MCF 10A (cell line): ENCODE measurements at regions not wholly inside any gene's neighbourhood (a gene's known extent, or its start where the extent isn't known, plus 50 kb on each side); places are given as distances from the start of the nearest gene placed in this dataset.

Experiments
- BruUV-seq: library from RNA; stranded (reverse); fragments of 400-500 nt; replicated peaks from 2 replicates; lab custom pipeline; 2021; lab: Mats Ljungman, UMichigan
- CTCF ChIA-PET: fragments of 300-600 bp; sonication (Branson Sonifier 250); formaldehyde crosslinking; extraction: SDS; loops from one replicate; lab custom pipeline; 2021; ENCODE audit warnings: antibody characterized with exemption, inconsistent platforms; lab: Yijun Ruan, JAX
- POLR2A ChIA-PET: fragments of 300-600, 350-650 bp; sonication (Branson Sonifier 250); formaldehyde crosslinking; extraction: SDS; loops from one replicate; lab custom pipeline; 2020; ENCODE audit warnings: antibody characterized with exemption, inconsistent platforms; lab: Yijun Ruan, JAX
- DNase-seq: peaks from one replicate; pipeline ENCODE4 v3.0.0-alpha.2; 2018; ENCODE audit not compliant: unreplicated experiment
- H3K27ac Mint-ChIP-seq: one replicate; pipeline ENCODE4 v1.8.0; 2022; ENCODE audit warnings: mild to moderate bottlenecking, low read depth, mixed read lengths; ENCODE audit not compliant: unreplicated experiment
- H3K27me3 Mint-ChIP-seq: one replicate; pipeline ENCODE4 v1.8.0; 2022; ENCODE audit warnings: mixed read lengths; ENCODE audit not compliant: insufficient read depth, unreplicated experiment
- H3K36me3 Mint-ChIP-seq: one replicate; pipeline ENCODE4 v1.8.0; 2022; ENCODE audit warnings: mild to moderate bottlenecking, moderate library complexity, mixed read lengths; ENCODE audit not compliant: insufficient read depth, unreplicated experiment
- H3K4me1 Mint-ChIP-seq: one replicate; pipeline ENCODE4 v1.8.0; 2022; ENCODE audit warnings: mixed read lengths; ENCODE audit not compliant: insufficient read depth, unreplicated experiment
- H3K4me3 Mint-ChIP-seq: one replicate; pipeline ENCODE4 v1.8.0; 2022; ENCODE audit warnings: mild to moderate bottlenecking, moderate library complexity, mixed read lengths; ENCODE audit not compliant: unreplicated experiment
- H3K9me3 Mint-ChIP-seq: one replicate; pipeline ENCODE4 v1.8.0; 2022; ENCODE audit warnings: mixed read lengths; ENCODE audit not compliant: unreplicated experiment
- intact Hi-C: fragments of 100-400 bp; cut with micrococcal nuclease; formaldehyde crosslinking; loops from 2 replicates; pipeline ENCODE4 v1.14.1; 2022
- TF ChIP-seq, protein P1 (sequence below): fragments of 200-600 bp; IDR thresholded peaks from one replicate; pipeline ENCODE4 v1.8.0; 2022; ENCODE audit warnings: antibody characterized with exemption, mild to moderate bottlenecking; ENCODE audit not compliant: unreplicated experiment

DNA sequence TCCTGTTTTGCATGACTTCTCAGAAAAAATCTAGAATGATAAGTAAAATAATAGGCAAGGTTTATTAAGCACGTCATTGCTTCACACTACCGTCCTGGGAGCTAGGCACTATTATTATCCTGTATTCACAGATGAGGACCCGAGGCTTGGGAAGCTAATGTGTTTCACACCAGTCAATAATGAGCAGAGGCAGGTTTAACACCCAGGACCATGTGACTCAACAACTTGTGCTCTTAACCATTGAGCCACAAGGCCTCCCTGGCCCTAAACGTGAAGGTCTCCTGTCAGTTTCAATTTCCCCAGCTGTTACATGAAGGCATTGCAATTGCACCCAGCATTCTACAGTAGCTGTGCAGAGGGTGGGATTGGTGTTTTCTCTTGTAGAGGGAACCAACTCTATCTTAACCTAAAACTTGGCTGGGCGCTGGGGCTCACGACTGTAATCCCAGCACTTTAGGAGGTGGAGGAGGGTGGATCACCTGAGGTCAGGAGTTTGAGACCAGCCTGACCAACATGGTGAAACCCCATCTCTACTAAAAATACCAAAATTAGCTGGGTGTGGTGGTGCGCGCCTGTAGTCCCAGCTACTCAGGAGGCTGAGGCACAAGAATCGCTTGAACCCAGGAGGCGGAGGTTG is 191.2 kb downstream of the BCAS1 start:
- H3K4me3 Mint-ChIP-seq: no peak overlapping the region
- H3K36me3 Mint-ChIP-seq: no peaks in the 10 kb centered on the region
- H3K4me1 Mint-ChIP-seq: no peaks in the 10 kb centered on the region
- intact Hi-C loops: no loop called here
- CTCF ChIA-PET: interaction anchor here (0.6 to 2.0 kb wide), 6 partner anchors 9 to 321 kb away, joined by 3 to 9 read pairs (median 4); no protein-coding TSS in a partner anchor
- H3K27me3 Mint-ChIP-seq: no peaks in the 10 kb centered on the region
- TF ChIP-seq, protein P1, sequence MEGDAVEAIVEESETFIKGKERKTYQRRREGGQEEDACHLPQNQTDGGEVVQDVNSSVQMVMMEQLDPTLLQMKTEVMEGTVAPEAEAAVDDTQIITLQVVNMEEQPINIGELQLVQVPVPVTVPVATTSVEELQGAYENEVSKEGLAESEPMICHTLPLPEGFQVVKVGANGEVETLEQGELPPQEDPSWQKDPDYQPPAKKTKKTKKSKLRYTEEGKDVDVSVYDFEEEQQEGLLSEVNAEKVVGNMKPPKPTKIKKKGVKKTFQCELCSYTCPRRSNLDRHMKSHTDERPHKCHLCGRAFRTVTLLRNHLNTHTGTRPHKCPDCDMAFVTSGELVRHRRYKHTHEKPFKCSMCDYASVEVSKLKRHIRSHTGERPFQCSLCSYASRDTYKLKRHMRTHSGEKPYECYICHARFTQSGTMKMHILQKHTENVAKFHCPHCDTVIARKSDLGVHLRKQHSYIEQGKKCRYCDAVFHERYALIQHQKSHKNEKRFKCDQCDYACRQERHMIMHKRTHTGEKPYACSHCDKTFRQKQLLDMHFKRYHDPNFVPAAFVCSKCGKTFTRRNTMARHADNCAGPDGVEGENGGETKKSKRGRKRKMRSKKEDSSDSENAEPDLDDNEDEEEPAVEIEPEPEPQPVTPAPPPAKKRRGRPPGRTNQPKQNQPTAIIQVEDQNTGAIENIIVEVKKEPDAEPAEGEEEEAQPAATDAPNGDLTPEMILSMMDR: no peak
- H3K27ac Mint-ChIP-seq: no peak overlapping the region
- no peak for DNase-seq
- H3K9me3 Mint-ChIP-seq: no peaks in the 10 kb centered on the region
- BruUV-seq: no TSS peak
- POLR2A ChIA-PET: interaction anchor here (0.6 to 1.1 kb wide), 3 partner anchors 38 to 136 kb away, joined by 3 to 4 read pairs (median 3); no protein-coding TSS in a partner anchor

DNA sequence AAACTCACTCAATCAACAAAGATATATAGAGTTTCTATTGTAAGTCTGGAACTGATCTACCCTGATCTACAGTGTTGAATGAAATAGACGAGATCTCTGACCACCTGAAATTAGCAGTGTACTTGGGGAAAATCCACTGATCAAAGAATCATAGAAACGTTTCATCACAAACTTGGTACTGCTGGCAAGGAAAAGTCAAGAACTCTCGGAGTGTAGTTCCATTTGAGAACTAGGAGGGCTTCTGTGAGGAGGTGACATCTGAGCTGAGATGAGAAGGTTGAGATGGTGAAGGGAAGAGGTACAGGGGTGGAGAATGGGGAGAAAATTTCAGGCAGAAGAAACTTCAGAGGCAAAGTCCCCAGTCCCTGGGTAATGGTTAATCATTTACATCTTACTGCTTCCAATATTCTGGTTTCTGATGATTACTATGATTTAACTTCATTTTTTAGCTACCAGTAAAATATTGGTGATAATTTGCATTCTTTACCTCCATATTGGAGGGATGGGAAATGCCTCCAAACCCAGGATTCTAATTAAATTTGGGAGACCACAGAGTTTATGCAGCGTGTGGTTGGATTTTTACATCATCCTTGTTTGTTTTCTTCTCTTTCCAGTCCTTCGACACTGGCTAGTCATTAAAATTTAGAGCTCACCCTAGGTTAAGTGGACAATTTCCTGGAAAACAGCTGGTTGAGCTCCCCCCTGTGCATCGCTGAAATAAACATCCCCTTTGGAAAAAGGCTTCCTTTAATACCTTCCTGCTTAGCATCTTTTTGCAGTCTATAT is 191.9 kb downstream of the BCAS1 start:
- POLR2A ChIA-PET: interaction anchor here (0.6 to 1.1 kb wide), 3 partner anchors 39 to 347 kb away, joined by 3 to 4 read pairs (median 3); no protein-coding TSS in a partner anchor
- CTCF ChIA-PET: interaction anchor here (0.6 to 2.0 kb wide), 6 partner anchors 8 to 300 kb away, joined by 3 to 9 read pairs (median 4); no protein-coding TSS in a partner anchor
- DNase-seq: no peak
- H3K4me1 Mint-ChIP-seq: no peaks in the 10 kb centered on the region
- H3K27ac Mint-ChIP-seq: no peak overlapping the region
- H3K27me3 Mint-ChIP-seq: no peaks in the 10 kb centered on the region
- H3K4me3 Mint-ChIP-seq: no peak overlapping the region
- BruUV-seq: no TSS peak
- intact Hi-C loops: no loop called here
- TF ChIP-seq, protein P1: no peak
- H3K36me3 Mint-ChIP-seq: no peaks in the 10 kb centered on the region
- H3K9me3 Mint-ChIP-seq: no peaks in the 10 kb centered on the region

DNA sequence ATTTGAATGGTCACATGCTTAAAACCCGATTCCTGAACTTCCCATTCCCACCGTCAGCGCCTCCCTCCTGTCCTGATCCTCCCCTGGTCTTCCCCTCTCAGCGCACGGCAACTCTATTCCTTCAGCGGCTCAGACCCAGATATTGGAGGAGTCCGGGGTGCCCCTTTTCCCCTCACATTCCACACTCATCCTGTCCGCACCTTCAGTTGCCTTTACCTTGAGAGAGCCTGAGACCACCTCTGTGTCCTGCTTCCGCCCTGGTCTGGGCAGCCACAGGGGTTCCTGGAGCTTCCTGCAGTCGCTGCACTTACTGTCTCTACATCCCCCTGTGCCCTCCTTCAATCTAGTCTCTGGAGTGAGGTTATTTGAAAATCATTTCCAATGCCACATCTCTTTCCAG is 193.4 kb downstream of the BCAS1 start:
- POLR2A ChIA-PET: interaction anchor here (0.6 kb wide), 1 partner anchor 67 kb away, joined by 3 read pairs; no protein-coding TSS in a partner anchor
- CTCF ChIA-PET: no interaction called here
- H3K4me1 Mint-ChIP-seq: peaks cover 12% of the 10 kb centered on the region
- no TSS peak for BruUV-seq
- intact Hi-C loops: no loop called here
- no peak for DNase-seq
- TF ChIP-seq, protein P1: no peak
- H3K9me3 Mint-ChIP-seq: no peaks in the 10 kb centered on the region
- no peaks in the 10 kb centered on the region for H3K36me3 Mint-ChIP-seq
- H3K27me3 Mint-ChIP-seq: no peaks in the 10 kb centered on the region
- peak overlapping the region; percentile 44 for H3K27ac Mint-ChIP-seq
- H3K4me3 Mint-ChIP-seq: no peak overlapping the region

DNA sequence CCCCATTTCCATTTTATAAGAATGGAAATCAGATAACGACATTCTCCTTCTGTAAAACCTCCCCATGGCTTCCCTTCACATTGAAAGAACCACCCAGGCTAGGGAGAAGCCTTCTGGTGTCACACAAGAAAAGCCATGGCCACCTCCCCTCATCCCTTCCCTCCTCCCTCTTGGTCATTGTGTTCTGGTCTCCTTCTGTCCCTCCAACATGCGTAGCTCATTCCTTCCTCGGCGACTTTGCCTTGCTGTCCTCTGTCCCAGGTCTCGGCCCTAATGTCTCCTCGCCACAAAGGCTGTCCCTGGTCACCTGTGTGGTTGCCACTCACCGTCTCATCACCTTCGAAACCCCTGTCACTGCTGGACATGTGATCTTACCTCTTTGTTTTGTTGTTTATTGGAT is 193.9 kb downstream of the BCAS1 start:
- CTCF ChIA-PET: no interaction called here
- Mint-ChIP-seq H3K4me1 (peaks cover 13% of the 10 kb centered on the region), H3K36me3 (no peaks in the 10 kb centered on the region), H3K27ac (no peak overlapping the region), H3K27me3 (no peaks in the 10 kb centered on the region), H3K4me3 (no peak overlapping the region), H3K9me3 (no peaks in the 10 kb centered on the region)
- intact Hi-C loops: no loop called here
- POLR2A ChIA-PET: no interaction called here
- BruUV-seq: no TSS peak
- DNase-seq: no peak
- TF ChIP-seq, protein P1: no peak
